BE2C (cell line): ENCODE measurements at regions not wholly inside any gene's neighbourhood (a gene's known extent, or its start where the extent isn't known, plus 50 kb on each side); places are given as distances from the start of the nearest gene placed in this dataset.

Experiments
- DNase-seq: peaks from one replicate; pipeline ENCODE4 v3.0.0-alpha.2; 2020
- H3K27me3 ChIP-seq: fragments of 250-450 bp; sonication (Bioruptor Pico); 2 replicates; pipeline ENCODE4 v1.5.1; 2020; ENCODE audit warnings: mild to moderate bottlenecking
- H3K36me3 ChIP-seq: fragments of 250-450 bp; sonication (Bioruptor Pico); 2 replicates; pipeline ENCODE4 v1.5.1; 2020; ENCODE audit warnings: mild to moderate bottlenecking
- H3K4me1 ChIP-seq: fragments of 250-450 bp; sonication (Bioruptor Pico); 2 replicates; pipeline ENCODE4 v1.5.1; 2020
- H3K4me3 ChIP-seq: 2 replicates; pipeline ENCODE4 v1.5.1; 2011; ENCODE audit warnings: low read depth, low read length
- H3K9me3 ChIP-seq: fragments of 250-450 bp; sonication (Bioruptor Pico); 2 replicates; pipeline ENCODE4 v1.5.1; 2020
- TF ChIP-seq, protein P1 (sequence below): IDR thresholded peaks from 2 replicates; pipeline ENCODE4 v1.5.1; 2012; ENCODE audit warnings: mild to moderate bottlenecking, low read depth, low read length

- TF ChIP-seq, protein P1, sequence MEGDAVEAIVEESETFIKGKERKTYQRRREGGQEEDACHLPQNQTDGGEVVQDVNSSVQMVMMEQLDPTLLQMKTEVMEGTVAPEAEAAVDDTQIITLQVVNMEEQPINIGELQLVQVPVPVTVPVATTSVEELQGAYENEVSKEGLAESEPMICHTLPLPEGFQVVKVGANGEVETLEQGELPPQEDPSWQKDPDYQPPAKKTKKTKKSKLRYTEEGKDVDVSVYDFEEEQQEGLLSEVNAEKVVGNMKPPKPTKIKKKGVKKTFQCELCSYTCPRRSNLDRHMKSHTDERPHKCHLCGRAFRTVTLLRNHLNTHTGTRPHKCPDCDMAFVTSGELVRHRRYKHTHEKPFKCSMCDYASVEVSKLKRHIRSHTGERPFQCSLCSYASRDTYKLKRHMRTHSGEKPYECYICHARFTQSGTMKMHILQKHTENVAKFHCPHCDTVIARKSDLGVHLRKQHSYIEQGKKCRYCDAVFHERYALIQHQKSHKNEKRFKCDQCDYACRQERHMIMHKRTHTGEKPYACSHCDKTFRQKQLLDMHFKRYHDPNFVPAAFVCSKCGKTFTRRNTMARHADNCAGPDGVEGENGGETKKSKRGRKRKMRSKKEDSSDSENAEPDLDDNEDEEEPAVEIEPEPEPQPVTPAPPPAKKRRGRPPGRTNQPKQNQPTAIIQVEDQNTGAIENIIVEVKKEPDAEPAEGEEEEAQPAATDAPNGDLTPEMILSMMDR, result no peak
- no peak for DNase-seq
Observed at GRCh38 chr5:145473042-145473642, 362.0 kb downstream of the PRELID2 start.

GRCh38 chr5:145471831-145472612, 363.1 kb downstream of the PRELID2 start:
- DNase-seq, result no peak
- no peaks in the 10 kb centered on the region for H3K36me3 ChIP-seq
- H3K4me3 ChIP-seq, result no peak overlapping the region
- H3K27me3 ChIP-seq, result no peaks in the 10 kb centered on the region
- no peaks in the 10 kb centered on the region for H3K4me1 ChIP-seq
- TF ChIP-seq, protein P1, result no peak
- no peaks in the 10 kb centered on the region for H3K9me3 ChIP-seq

More at GRCh38 chr5:145473042-145473642, 362.0 kb downstream of the PRELID2 start:
- no peaks in the 10 kb centered on the region for H3K4me1 ChIP-seq
- no peak overlapping the region for H3K4me3 ChIP-seq
- H3K9me3 ChIP-seq, result no peaks in the 10 kb centered on the region
- no peaks in the 10 kb centered on the region for H3K27me3 ChIP-seq
- no peaks in the 10 kb centered on the region for H3K36me3 ChIP-seq

- H3K4me1 ChIP-seq, result no peaks in the 10 kb centered on the region
- TF ChIP-seq, protein P1, result no peak
- no peaks in the 10 kb centered on the region for H3K9me3 ChIP-seq
- H3K36me3 ChIP-seq, result no peaks in the 10 kb centered on the region
- no peaks in the 10 kb centered on the region for H3K27me3 ChIP-seq
- DNase-seq, result no peak
- H3K4me3 ChIP-seq, result no peak overlapping the region
Observed at GRCh38 chr5:145471026-145471425, 364.1 kb downstream of the PRELID2 start.

- no peaks in the 10 kb centered on the region for H3K27me3 ChIP-seq
- no peaks in the 10 kb centered on the region for H3K36me3 ChIP-seq
- TF ChIP-seq, protein P1, result no peak
- H3K4me1 ChIP-seq, result no peaks in the 10 kb centered on the region
- H3K9me3 ChIP-seq, result no peaks in the 10 kb centered on the region
- H3K4me3 ChIP-seq, result no peak overlapping the region
- no peak for DNase-seq
Observed at GRCh38 chr5:145470396-145470979, 364.7 kb downstream of the PRELID2 start.

DNA sequence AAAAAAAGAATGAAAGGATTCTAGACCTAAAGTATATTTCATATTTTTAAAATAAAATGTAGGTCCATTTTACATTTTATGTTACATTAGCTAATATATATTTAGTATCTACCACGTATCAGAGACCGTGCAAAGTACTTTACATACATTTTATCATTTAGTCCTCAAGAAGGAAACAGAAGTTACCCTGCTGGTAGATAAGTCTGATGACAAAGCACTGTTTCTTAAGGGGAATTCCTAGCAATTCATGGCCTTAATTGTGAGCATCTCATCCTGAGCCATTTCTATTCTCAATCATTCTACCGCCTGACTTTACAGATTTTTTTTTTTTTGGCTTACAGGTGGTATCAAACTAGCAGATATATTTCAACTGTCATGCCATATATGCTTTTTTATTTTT, 367.7 kb downstream of the PRELID2 start:
- TF ChIP-seq, protein P1, result no peak
- no peak for DNase-seq
- H3K4me1 ChIP-seq, result no peaks in the 10 kb centered on the region

DNA sequence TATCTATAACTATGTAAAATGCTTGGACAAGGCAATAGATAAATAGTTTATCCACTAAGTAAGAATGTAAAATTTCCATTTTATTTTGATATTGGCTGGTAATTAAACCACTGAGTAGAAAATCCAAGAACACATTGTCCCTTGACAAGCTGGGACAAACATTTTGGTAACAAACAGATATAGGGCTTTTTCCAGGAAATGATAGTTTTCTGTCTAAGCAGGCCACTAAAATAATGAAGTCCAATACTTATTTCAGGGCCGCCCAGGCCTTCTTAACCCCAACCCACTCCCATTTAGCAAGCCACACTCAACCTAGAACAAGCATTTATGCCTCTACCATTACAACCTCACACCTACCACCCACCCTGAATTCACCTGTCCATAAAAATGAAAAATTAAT, 368.6 kb downstream of the PRELID2 start:
- Histone ChIP-seq H3K27me3 (no peaks in the 10 kb centered on the region), H3K4me3 (no peak overlapping the region), H3K36me3 (no peaks in the 10 kb centered on the region), H3K9me3 (no peaks in the 10 kb centered on the region), H3K4me1 (no peaks in the 10 kb centered on the region)
- TF ChIP-seq, protein P1, result no peak
- DNase-seq, result no peak

More for the DNA sequence above, 367.7 kb downstream of the PRELID2 start:
- H3K27me3 ChIP-seq, result no peaks in the 10 kb centered on the region
- no peaks in the 10 kb centered on the region for H3K9me3 ChIP-seq
- H3K36me3 ChIP-seq, result no peaks in the 10 kb centered on the region
- no peak overlapping the region for H3K4me3 ChIP-seq
